ENCODE measurements at regions not wholly inside any gene's neighbourhood (a gene's known extent, or its start where the extent isn't known, plus 50 kb on each side); places are given as distances from the start of the nearest gene placed in this dataset.
"Not testable (repeated sequence)": the region's sequence is repeated elsewhere in the genome, so short reads cannot be mapped to it uniquely, and the experiment has no call there.

- H3K36me3 ChIP-seq (replicated peaks; ENCODE audit: insufficient read depth, low read depth); H3K9me2 ChIP-seq (replicated peaks; ENCODE audit: insufficient read depth); H3K4me1 ChIP-seq (ENCODE audit: insufficient read depth); H2AFZ ChIP-seq; H3K27ac ChIP-seq; H4K20me1 ChIP-seq (ENCODE audit: insufficient read depth, poor library complexity, severe bottlenecking); H3K79me2 ChIP-seq; H3K4me3 ChIP-seq; H3K27me3 ChIP-seq; DNase-seq (ENCODE audit: low spot score); H3K9me3 ChIP-seq (ENCODE audit: low read depth): not testable (repeated sequence)
- peak overlapping the region; percentile 51 for H3K4me2 ChIP-seq
- 75% methylated on average over 23 of the region's 32 CpGs for WGBS (ENCODE audit: low lambda C conversion rate, missing lambda C conversion rate)
Observed at GRCh38 chr15:28789401-28790114, 58.9 kb downstream of the GOLGA6L7 start.

GRCh38 chr15:28788649-28789400, 59.6 kb downstream of the GOLGA6L7 start:
- DNase-seq (ENCODE audit: low spot score); H3K79me2 ChIP-seq; H3K9me2 ChIP-seq (replicated peaks; ENCODE audit: insufficient read depth); H3K4me3 ChIP-seq; H3K9me3 ChIP-seq (ENCODE audit: low read depth); H3K36me3 ChIP-seq (replicated peaks; ENCODE audit: insufficient read depth, low read depth); H3K27ac ChIP-seq; H3K4me1 ChIP-seq (ENCODE audit: insufficient read depth); H3K27me3 ChIP-seq; H2AFZ ChIP-seq; H4K20me1 ChIP-seq (ENCODE audit: insufficient read depth, poor library complexity, severe bottlenecking); H3K4me2 ChIP-seq: not testable (repeated sequence)
- 89% methylated on average over 12 of the region's 78 CpGs for WGBS (ENCODE audit: low lambda C conversion rate, missing lambda C conversion rate)

GRCh38 chr15:28788176-28788575, 60.3 kb downstream of the GOLGA6L7 start:
- H3K9me3 ChIP-seq (ENCODE audit: low read depth); H3K27me3 ChIP-seq; H4K20me1 ChIP-seq (ENCODE audit: insufficient read depth, poor library complexity, severe bottlenecking); H3K4me3 ChIP-seq; H2AFZ ChIP-seq; H3K36me3 ChIP-seq (replicated peaks; ENCODE audit: insufficient read depth, low read depth); H3K4me2 ChIP-seq; H3K4me1 ChIP-seq (ENCODE audit: insufficient read depth); H3K27ac ChIP-seq; DNase-seq (ENCODE audit: low spot score); H3K9me2 ChIP-seq (replicated peaks; ENCODE audit: insufficient read depth); H3K79me2 ChIP-seq: not testable (repeated sequence)
- 33% methylated on average over 1 of the region's 1 CpG for WGBS (ENCODE audit: low lambda C conversion rate, missing lambda C conversion rate)

DNA sequence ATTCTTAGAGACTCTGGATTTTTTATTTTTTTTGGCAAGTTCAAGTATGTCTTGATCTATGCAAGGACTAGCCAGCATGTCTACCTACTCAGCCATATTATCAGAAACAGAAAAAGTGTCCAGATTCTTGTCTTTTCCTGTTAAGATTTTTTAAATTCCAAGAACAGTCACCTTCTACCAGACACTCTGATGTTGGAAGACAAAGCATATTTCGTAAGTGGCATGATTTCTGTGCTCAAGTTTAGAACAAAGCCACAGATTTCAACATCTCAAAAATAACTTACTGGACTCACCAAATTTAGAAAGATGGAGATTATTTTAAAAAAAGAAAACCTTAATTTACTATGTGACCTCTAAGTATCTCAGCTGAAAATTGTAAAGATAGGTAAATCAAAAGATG, 61.9 kb downstream of the GOLGA6L7 start:
- Histone ChIP-seq H3K4me2 (no peak overlapping the region), H3K9me3 (ENCODE audit: low read depth) (no peaks in the 10 kb centered on the region), H3K4me1 (ENCODE audit: insufficient read depth) (no peaks in the 10 kb centered on the region), H4K20me1 (ENCODE audit: insufficient read depth, poor library complexity, severe bottlenecking) (no peaks in the 10 kb centered on the region), H3K9me2 (replicated peaks; ENCODE audit: insufficient read depth) (no peaks in the 10 kb centered on the region), H3K27ac (no peak overlapping the region), H3K4me3 (no peak overlapping the region), H3K79me2 (no peaks in the 10 kb centered on the region), H3K36me3 (replicated peaks; ENCODE audit: insufficient read depth, low read depth) (no peaks in the 10 kb centered on the region), H3K27me3 (no peaks in the 10 kb centered on the region), H2AFZ (no peak overlapping the region)
- no peak for DNase-seq (ENCODE audit: low spot score)
- WGBS (ENCODE audit: low lambda C conversion rate, missing lambda C conversion rate): 92% methylated on average over 1 of the region's 1 CpG
- TF ChIP-seq CTCF (IDR thresholded peaks at IDR 0.05; ENCODE audit: poor library complexity) (no peak), EZH2phosphoT487 (IDR thresholded peaks at IDR 0.05; ENCODE audit: low read depth, severe bottlenecking, unreplicated experiment) (no peak), EZH2 (IDR thresholded peaks at IDR 0.05; ENCODE audit: borderline replicate concordance) (no peak)

- not testable (repeated sequence) for H4K20me1 ChIP-seq (ENCODE audit: insufficient read depth, poor library complexity, severe bottlenecking); H3K4me2 ChIP-seq; H3K4me3 ChIP-seq; H3K9me3 ChIP-seq (ENCODE audit: low read depth); H3K27ac ChIP-seq; H2AFZ ChIP-seq; H3K9me2 ChIP-seq (replicated peaks; ENCODE audit: insufficient read depth); DNase-seq (ENCODE audit: low spot score); H3K27me3 ChIP-seq; H3K79me2 ChIP-seq; H3K4me1 ChIP-seq (ENCODE audit: insufficient read depth); H3K36me3 ChIP-seq (replicated peaks; ENCODE audit: insufficient read depth, low read depth)
- 97% methylated on average over 39 of the region's 39 CpGs for WGBS (ENCODE audit: low lambda C conversion rate, missing lambda C conversion rate)
Observed at GRCh38 chr15:28784347-28785163, 63.9 kb downstream of the GOLGA6L7 start.
